HCT116 (cell line): ENCODE measurements at regions not wholly inside any gene's neighbourhood (a gene's known extent, or its start where the extent isn't known, plus 50 kb on each side); places are given as distances from the start of the nearest gene placed in this dataset.

ENCODE experiments used
- ATF3 ChIP-seq: IDR thresholded peaks from 2 replicates; pipeline ENCODE4 v1.6.1; 2012
- CTCF ChIP-seq, 3 experiments: fragments of 200-600 bp in 1 of 3; sonication (generic) in 1 of 3; IDR thresholded peaks in 2 of 3; conservative IDR thresholded peaks in 1 of 3; 2 replicates each; pipeline ENCODE4 v1.5.1; 2012 to 2017; ENCODE audit warnings: low read depth in 2 of 3, low read length in 2 of 3, antibody characterized with exemption in 1 of 3, borderline replicate concordance in 1 of 3, control low read depth in 1 of 3, mild to moderate bottlenecking in 1 of 3, mixed read lengths in 1 of 3, mixed run types in 1 of 3, moderate library complexity in 1 of 3; ENCODE audit not compliant: insufficient read depth in 1 of 3
- EZH2 ChIP-seq: fragments of 200-600 bp; sonication (generic); IDR thresholded peaks from 2 replicates; pipeline ENCODE4 v1.6.1; 2017; ENCODE audit warnings: antibody characterized with exemption, mixed run types
- EZH2phosphoT487 ChIP-seq: fragments of 200-600 bp; IDR thresholded peaks from 2 replicates; pipeline ENCODE4 v1.6.1; 2018; ENCODE audit warnings: antibody characterized with exemption, borderline replicate concordance
- REST ChIP-seq: IDR thresholded peaks from 2 replicates; pipeline ENCODE4 v1.6.1; 2012; ENCODE audit warnings: low read depth
- SRF ChIP-seq: IDR thresholded peaks from 2 replicates; pipeline ENCODE4 v1.6.1; 2012; ENCODE audit warnings: low read depth
- YY1 ChIP-seq: IDR thresholded peaks from 2 replicates; pipeline ENCODE4 v1.6.1; 2011; ENCODE audit warnings: low read length, low read depth, moderate library complexity, mild to moderate bottlenecking; ENCODE audit not compliant: insufficient replicate concordance; ENCODE audit errors: extremely low read depth

- TF ChIP-seq CTCF (IDR thresholded peaks at IDR 0.05 in 2 of 3, conservative IDR thresholded peaks at IDR 0.05 in 1 of 3; ENCODE audit: borderline replicate concordance in 1 of 3, insufficient read depth in 1 of 3, low read depth in 2 of 3, low read length in 2 of 3) (no peak), REST (no peak), EZH2phosphoT487 (no peak), EZH2 (no peak), YY1 (no peak), SRF (no peak), ATF3 (no peak)
These were observed 196.3 kb downstream of the GPAT3 start for GRCh38 chr4:83732114-83732635.
